ENCODE measurements at regions not wholly inside any gene's neighbourhood (a gene's known extent, or its start where the extent isn't known, plus 50 kb on each side); places are given as distances from the start of the nearest gene placed in this dataset.

DNA sequence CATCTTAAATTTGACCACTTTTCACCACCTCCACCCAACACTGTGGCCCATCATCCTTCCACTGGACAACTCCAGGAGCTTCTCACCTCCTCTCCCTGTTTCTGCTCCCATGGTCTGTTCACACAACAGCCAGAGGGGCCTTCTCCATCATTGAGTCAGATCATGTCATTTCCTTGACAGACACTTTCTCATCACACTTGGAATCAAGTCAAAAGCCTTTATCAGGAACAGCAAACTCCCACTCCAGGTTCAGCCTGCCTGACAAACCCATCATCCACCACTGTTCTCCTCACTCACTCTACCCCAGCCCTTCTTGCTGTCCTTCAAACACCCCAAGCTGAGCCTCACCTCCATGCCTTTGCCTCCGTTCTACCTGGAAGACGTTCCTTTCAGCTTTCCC, 78.4 kb upstream of the ADRA1B start:
- no peaks in the 10 kb centered on the region for H3K4me1 ChIP-seq
- peaks cover 0 to 2% (median 0%) of the 10 kb centered on the region in 3 donors for H3K27me3 ChIP-seq (ENCODE audit: insufficient read depth in 3 of 3, low read length in 2 of 3)
- TF ChIP-seq, protein P1, sequence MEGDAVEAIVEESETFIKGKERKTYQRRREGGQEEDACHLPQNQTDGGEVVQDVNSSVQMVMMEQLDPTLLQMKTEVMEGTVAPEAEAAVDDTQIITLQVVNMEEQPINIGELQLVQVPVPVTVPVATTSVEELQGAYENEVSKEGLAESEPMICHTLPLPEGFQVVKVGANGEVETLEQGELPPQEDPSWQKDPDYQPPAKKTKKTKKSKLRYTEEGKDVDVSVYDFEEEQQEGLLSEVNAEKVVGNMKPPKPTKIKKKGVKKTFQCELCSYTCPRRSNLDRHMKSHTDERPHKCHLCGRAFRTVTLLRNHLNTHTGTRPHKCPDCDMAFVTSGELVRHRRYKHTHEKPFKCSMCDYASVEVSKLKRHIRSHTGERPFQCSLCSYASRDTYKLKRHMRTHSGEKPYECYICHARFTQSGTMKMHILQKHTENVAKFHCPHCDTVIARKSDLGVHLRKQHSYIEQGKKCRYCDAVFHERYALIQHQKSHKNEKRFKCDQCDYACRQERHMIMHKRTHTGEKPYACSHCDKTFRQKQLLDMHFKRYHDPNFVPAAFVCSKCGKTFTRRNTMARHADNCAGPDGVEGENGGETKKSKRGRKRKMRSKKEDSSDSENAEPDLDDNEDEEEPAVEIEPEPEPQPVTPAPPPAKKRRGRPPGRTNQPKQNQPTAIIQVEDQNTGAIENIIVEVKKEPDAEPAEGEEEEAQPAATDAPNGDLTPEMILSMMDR (IDR thresholded peaks at IDR 0.05) = no peak
- DNase-seq = no peak
- intact Hi-C loops (cut with DNase I) = no loop called here
- 82 to 95% (median 93%) methylated on average over 2 of the region's 2 CpGs for WGBS, 3 donors
- H3K9me3 ChIP-seq = no peaks in the 10 kb centered on the region
- ATAC-seq = no peak
- H3K36me3 ChIP-seq (ENCODE audit: insufficient read depth in 1 of 2, low read depth in 1 of 2) = no peaks in the 10 kb centered on the region
- no peak overlapping the region for H3K27ac ChIP-seq
- no peak overlapping the region for H3K4me3 ChIP-seq

DNA sequence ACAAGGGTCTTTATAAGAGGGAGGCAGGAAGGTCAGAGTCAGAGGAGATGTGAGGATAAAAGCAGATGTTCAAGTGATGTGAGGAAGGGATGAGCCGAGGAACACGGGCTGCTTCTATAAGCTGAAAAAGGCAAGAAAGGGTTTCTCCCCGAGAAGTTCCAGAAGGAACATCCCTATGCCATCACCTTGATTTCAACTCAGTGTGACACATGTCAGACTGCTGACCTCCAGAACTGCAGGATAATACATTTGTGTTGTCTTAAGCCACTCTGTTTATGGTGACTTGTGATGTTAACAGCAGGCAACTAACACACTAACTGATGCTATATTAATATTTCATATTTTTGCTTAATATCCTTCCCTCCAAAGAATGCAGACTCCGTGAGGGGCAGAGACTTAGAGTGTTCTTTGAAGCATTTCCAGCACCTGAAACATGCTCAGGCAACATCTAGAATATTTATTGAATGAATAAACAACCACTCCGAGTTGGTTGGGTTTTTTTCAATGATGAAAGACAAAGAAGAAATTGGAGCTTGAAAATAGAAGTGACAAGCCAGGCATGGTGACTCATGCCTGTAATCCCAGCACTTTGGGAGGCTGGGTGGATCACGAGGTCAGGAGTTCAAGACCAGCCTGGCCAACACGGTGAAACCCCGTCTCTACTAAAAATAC, 77.6 kb upstream of the ADRA1B start:
- Histone ChIP-seq H3K9me3 (no peaks in the 10 kb centered on the region), H3K4me3 (no peak overlapping the region), H3K36me3 (ENCODE audit: insufficient read depth in 1 of 2, low read depth in 1 of 2) (no peaks in the 10 kb centered on the region), H3K27ac (no peak overlapping the region), H3K27me3 (ENCODE audit: insufficient read depth in 3 of 3, low read length in 2 of 3) (peaks cover 0 to 2% (median 0%) of the 10 kb centered on the region in 3 donors), H3K4me1 (no peaks in the 10 kb centered on the region)
- DNase-seq (no peak), ATAC-seq (no peak)
- TF ChIP-seq, protein P1 (IDR thresholded peaks at IDR 0.05) = no peak
- WGBS, 3 donors = 61 to 74% (median 64%) methylated on average over 8 of the region's 8 CpGs
- intact Hi-C loops (cut with DNase I) = no loop called here

DNA sequence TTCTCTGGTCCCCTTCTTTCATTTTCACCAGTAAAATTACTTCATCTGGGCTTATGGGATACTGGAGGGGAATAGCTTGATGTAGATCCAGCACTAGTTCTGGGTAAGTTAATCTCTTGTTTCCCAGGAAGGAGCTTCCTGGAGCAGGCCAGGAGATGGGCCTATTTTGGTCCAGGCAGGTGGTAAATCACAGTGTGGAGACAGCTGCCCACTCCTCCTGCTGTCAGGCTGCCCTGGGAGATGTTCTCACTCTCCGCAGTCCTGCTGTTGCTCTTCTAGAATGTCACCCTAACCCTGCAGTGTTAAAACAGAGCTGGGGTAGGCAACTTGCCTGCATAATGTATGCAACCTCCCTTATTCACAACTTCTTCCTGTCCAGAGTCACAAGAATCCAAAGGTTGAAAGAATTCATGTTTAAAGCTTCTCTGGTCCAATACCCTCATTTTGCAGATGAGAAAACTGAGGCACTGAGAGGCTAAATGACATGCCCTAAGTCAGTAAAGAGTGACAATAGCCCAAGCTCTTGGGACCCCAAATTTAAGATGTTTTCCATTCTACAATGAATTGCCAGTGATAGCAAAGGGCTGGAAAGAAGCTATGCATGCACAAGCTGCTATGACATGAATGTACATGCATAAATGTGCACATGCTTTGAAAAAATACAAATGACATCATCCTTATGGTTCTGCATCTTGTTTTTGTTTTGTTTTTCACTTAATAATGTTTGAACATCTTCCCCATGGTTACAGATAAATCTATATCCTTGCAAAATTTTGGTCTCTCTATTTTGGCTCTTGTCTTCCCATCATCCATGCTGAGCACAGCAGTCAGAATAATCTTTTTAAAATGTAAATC, 71.8 kb upstream of the ADRA1B start:
- Histone ChIP-seq H3K36me3 (ENCODE audit: insufficient read depth in 1 of 2, low read depth in 1 of 2) (no peaks in the 10 kb centered on the region), H3K27me3 (ENCODE audit: insufficient read depth in 3 of 3, low read length in 2 of 3) (no peaks in the 10 kb centered on the region), H3K9me3 (no peaks in the 10 kb centered on the region), H3K4me3 (no peak overlapping the region), H3K27ac (peak overlapping the region; percentile 23), H3K4me1 (no peaks in the 10 kb centered on the region)
- 20 to 29% (median 20%) methylated on average over 1 of the region's 1 CpG for WGBS, 3 donors
- TF ChIP-seq, protein P1 (IDR thresholded peaks at IDR 0.05) = no peak
- DNase-seq = no peak
- ATAC-seq = peak; percentile 67 to 90 (median 86)
- intact Hi-C loops (cut with DNase I) = no loop called here

DNA sequence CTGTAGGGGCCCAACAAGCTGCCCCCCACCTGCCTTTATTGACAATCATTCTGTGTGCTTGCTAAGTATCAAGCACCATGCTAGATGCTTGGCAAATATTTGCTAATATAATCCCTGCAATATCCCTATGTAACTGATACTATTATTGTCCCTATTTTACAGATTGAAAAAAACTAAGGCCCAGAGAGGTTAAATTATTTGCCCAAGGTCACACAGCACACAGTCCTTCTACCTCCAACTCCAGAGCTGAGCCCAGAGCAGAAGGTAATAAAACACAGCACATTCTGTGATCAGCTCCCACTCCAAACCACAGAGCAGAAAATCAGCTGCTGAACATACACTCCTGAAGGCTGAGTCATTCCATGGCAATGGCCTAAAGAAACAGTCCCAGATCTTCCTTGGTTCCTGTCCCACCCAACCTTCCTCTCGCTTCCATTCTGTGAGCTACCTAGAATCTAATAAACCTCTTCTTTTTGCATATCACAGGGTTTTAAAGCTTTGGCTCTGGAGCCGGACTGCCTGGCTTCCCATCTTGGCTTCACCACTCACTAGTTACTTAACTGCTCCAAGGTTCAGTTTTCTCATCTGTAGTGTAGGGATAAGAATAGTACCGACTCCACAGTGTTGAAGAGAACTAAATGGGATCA, 66.7 kb upstream of the ADRA1B start:
- DNase-seq (no peak), ATAC-seq (peak; percentile 76 to 84 (median 83))
- 41 to 70% (median 45%) methylated on average over 3 of the region's 3 CpGs for WGBS, 3 donors
- Histone ChIP-seq H3K27me3 (ENCODE audit: insufficient read depth in 3 of 3, low read length in 2 of 3) (no peaks in the 10 kb centered on the region), H3K36me3 (ENCODE audit: insufficient read depth in 1 of 2, low read depth in 1 of 2) (no peaks in the 10 kb centered on the region), H3K4me1 (no peaks in the 10 kb centered on the region), H3K27ac (peak overlapping the region; percentile 79), H3K4me3 (no peak overlapping the region), H3K9me3 (no peaks in the 10 kb centered on the region)
- intact Hi-C loops (cut with DNase I) = no loop called here
- TF ChIP-seq, protein P1 (IDR thresholded peaks at IDR 0.05) = no peak
